ENCODE measurements at regions not wholly inside any gene's neighbourhood (a gene's known extent, or its start where the extent isn't known, plus 50 kb on each side); places are given as distances from the start of the nearest gene placed in this dataset.

DNA sequence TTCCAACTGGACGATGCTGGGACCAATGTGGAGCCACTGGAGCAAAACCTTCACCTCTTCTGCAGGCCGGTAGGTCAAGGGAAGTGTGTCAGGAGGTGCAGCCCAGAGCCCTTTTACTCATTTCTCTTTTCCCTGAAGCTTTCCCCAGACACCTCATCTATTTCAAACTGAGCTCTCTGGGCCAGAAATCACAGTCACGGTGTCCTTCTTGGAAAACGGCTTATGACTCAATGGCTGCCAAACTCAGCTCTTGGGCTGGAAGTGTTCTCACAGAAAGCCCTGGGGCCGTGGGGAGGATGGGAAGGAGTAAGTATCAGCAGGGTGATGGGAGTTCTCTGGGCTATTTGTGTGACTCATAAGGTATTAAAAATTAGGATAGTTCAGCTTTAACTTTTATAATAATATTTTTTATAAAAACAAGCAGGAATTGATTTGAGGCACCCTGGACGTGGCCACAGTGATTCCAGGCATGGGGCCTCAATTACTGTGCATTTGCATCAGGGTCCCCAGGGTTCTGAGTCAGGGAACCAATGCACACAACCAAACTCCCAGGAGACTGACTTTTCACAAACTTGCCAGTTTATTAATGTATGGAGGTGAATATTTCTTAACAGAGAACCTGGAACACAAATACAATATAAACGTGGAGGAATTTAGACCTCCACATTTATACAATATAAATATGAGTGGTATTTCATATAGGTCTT is 187.4 kb upstream of the TMEM72 start:
- TF ChIP-seq, protein P1, sequence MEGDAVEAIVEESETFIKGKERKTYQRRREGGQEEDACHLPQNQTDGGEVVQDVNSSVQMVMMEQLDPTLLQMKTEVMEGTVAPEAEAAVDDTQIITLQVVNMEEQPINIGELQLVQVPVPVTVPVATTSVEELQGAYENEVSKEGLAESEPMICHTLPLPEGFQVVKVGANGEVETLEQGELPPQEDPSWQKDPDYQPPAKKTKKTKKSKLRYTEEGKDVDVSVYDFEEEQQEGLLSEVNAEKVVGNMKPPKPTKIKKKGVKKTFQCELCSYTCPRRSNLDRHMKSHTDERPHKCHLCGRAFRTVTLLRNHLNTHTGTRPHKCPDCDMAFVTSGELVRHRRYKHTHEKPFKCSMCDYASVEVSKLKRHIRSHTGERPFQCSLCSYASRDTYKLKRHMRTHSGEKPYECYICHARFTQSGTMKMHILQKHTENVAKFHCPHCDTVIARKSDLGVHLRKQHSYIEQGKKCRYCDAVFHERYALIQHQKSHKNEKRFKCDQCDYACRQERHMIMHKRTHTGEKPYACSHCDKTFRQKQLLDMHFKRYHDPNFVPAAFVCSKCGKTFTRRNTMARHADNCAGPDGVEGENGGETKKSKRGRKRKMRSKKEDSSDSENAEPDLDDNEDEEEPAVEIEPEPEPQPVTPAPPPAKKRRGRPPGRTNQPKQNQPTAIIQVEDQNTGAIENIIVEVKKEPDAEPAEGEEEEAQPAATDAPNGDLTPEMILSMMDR (IDR thresholded peaks at IDR 0.05 in 8 of 11, conservative IDR thresholded peaks at IDR 0.05 in 3 of 11) = no peak
- TF ChIP-seq POLR2A (IDR thresholded peaks at IDR 0.05) (no peak), POLR2AphosphoS5 (IDR thresholded peaks at IDR 0.05) (no peak)
- H3K27ac ChIP-seq = no peak overlapping the region
- no peaks in the 10 kb centered on the region for H3K36me3 ChIP-seq
- H3K27me3 ChIP-seq (replicated peaks in 1 of 7) = no peaks in the 10 kb centered on the region
- no peak overlapping the region for H3K4me3 ChIP-seq
- 62 to 78% (median 75%) methylated on average over 7 of the region's 7 CpGs for WGBS, 5 donors
- DNase-seq = no peak
- H3K4me1 ChIP-seq = peaks cover 0 to 34% (median 13%) of the 10 kb centered on the region in 6 donors
- intact Hi-C loops (cut with DNase I; ENCODE audit: low total_unique reads) = no loop called here
- H3K9me3 ChIP-seq = peaks cover 0 to 17% (median 4%) of the 10 kb centered on the region in 8 donors

DNA sequence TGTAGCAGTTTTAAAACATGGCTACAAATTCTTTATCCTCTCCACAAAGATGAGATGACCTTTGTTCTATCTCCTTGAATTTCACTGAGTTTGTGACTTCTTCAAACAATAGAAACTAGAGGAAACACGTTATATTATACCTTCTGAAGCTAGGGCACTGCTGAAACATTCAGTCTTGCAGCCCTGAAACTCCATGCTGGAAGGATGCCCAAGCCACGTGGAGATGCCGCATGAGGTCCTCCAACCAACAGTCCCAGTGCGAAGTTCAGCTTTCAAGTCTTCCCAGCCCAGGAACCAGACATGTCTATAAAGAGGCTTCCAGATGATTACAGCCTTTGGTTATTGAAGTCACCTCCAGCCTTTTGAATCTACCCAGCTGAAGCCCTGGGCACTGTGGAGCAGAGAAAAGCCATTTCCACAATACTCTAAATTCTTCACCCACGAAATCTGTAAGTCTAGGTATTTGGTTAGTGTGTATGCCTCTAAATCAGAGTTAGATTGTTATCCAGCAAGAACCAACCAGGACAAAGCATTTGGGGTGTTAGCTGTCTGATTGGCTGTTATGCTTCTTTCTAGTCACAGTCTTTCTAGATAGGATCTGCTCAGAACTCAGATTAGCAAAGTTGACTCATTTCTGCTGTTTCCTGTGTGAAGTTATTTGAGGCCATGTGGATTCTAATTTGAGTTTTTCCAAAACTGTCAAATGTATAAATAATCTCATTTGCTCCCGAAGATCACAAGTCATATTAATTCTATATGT is 186.5 kb upstream of the TMEM72 start:
- Histone ChIP-seq H3K36me3 (no peaks in the 10 kb centered on the region), H3K27ac (no peak overlapping the region), H3K9me3 (peaks cover 0 to 18% (median 4%) of the 10 kb centered on the region in 8 donors), H3K4me1 (peaks cover 0 to 34% (median 13%) of the 10 kb centered on the region in 6 donors), H3K4me3 (no peak overlapping the region), H3K27me3 (replicated peaks in 1 of 7) (no peaks in the 10 kb centered on the region)
- 60 to 64% (median 63%) methylated on average over 5 to 6 of the region's 6 CpGs for WGBS, 5 donors
- intact Hi-C loops (cut with DNase I; ENCODE audit: low total_unique reads) = no loop called here
- no peak for DNase-seq
- TF ChIP-seq POLR2A (IDR thresholded peaks at IDR 0.05) (no peak), POLR2AphosphoS5 (IDR thresholded peaks at IDR 0.05) (no peak)
- TF ChIP-seq, protein P1 (IDR thresholded peaks at IDR 0.05 in 8 of 11, conservative IDR thresholded peaks at IDR 0.05 in 3 of 11) = no peak

DNA sequence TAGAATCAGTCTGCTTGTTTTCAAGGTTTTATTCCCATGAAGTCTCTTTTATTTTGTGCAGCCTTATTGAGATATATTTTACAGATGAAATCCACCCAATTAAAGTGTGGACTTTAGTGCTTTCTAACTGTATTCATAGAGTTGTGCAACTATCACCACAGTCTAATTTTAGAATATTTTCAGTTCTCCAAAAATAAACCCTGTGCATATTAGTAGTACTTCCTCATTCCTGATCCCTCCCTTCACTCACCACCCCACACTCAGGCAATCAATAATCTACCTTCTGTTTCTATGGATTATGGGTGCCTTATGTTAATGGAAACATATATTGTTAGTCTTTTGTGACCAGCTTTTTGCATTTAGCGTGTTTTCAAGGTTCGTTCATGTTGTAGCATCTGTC is 185.7 kb upstream of the TMEM72 start:
- H3K27me3 ChIP-seq (replicated peaks in 1 of 7) = no peaks in the 10 kb centered on the region
- 84 to 89% (median 87%) methylated on average over 2 of the region's 2 CpGs for WGBS, 5 donors
- no peak overlapping the region for H3K4me3 ChIP-seq
- DNase-seq = no peak
- H3K9me3 ChIP-seq = peaks cover 0 to 23% (median 9%) of the 10 kb centered on the region in 8 donors
- no peak overlapping the region for H3K27ac ChIP-seq
- no peak for TF ChIP-seq POLR2AphosphoS5 (IDR thresholded peaks at IDR 0.05)
- no peaks in the 10 kb centered on the region for H3K36me3 ChIP-seq
- intact Hi-C loops (cut with DNase I; ENCODE audit: low total_unique reads) = no loop called here
- peaks cover 0 to 34% (median 13%) of the 10 kb centered on the region in 6 donors for H3K4me1 ChIP-seq

DNA sequence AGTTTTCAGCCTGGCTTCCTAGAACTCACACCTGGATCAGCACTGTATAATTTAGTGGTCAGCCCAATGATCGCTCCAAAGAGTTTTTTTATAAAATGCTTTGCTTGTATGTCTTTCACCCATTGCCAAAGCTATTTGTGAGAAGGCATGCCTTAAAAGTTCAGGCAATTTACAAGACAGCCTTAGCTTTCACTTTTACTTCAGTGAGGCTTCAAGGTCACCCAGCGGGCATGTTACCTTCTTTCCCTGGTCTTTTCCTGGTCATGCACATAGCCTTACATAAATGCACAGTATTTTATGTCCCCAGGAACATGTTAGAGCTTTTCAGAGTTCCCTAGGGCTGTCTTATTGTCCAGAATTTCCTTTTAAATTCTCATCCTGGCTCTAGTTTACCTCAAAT is 179.9 kb upstream of the TMEM72 start:
- TF ChIP-seq POLR2A (IDR thresholded peaks at IDR 0.05) (no peak), POLR2AphosphoS5 (IDR thresholded peaks at IDR 0.05) (no peak)
- TF ChIP-seq, protein P1 (IDR thresholded peaks at IDR 0.05 in 8 of 11, conservative IDR thresholded peaks at IDR 0.05 in 3 of 11) = no peak
- peaks cover 0 to 39% (median 20%) of the 10 kb centered on the region in 8 donors for H3K9me3 ChIP-seq
- no peaks in the 10 kb centered on the region for H3K27me3 ChIP-seq (replicated peaks in 1 of 7)
- H3K4me3 ChIP-seq = no peak overlapping the region
- WGBS, 5 donors = 65 to 91% (median 78%) methylated on average over 2 of the region's 2 CpGs
- no peaks in the 10 kb centered on the region for H3K36me3 ChIP-seq
- DNase-seq = no peak
- H3K27ac ChIP-seq = no peak overlapping the region
- H3K4me1 ChIP-seq = no peaks in the 10 kb centered on the region
- intact Hi-C loops (cut with DNase I; ENCODE audit: low total_unique reads) = no loop called here

Measured in spleen (tissue), 11 donors.